ENCODE measurements at regions not wholly inside any gene's neighbourhood (a gene's known extent, or its start where the extent isn't known, plus 50 kb on each side); places are given as distances from the start of the nearest gene placed in this dataset.

DNA sequence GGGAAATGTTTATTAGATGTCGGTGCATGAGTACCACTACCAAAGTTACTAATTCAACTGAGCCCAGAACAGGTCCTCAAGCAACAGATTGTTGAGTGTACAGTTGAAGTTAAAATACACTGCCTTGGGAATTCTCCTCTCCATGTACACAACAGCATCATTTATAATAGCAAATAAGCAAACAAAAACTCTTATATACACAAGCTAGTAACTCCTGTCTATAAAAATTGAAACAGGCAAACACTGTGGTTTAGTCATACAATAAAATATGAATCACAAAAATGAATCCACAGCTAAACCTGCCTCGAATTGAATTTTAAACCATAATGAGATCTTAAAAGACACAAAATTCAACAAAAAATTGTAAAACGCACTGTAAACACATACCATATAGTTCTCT, 681.1 kb downstream of the C12orf50 start:
- Histone ChIP-seq H3K9me3 (replicated peaks; ENCODE audit: control insufficient read depth, insufficient read depth, low read length) (no peaks in the 10 kb centered on the region), H3K4me1 (ENCODE audit: control insufficient read depth, extremely low read depth, insufficient read depth, low read length) (no peaks in the 10 kb centered on the region), H3K9ac (replicated peaks; ENCODE audit: extremely low read depth, insufficient read depth, low read length) (no peak overlapping the region), H3K36me3 (ENCODE audit: control insufficient read depth in 2 of 2, extremely low read depth in 1 of 2, insufficient read depth in 2 of 2, low read length in 2 of 2) (no peaks in the 10 kb centered on the region), H3K9me1 (replicated peaks; ENCODE audit: control insufficient read depth, extremely low read depth, insufficient read depth, low read length) (no peaks in the 10 kb centered on the region), H4K20me1 (replicated peaks; ENCODE audit: control insufficient read depth, extremely low read depth, insufficient read depth, low read length) (no peaks in the 10 kb centered on the region), H3K4me3 (replicated peaks in 1 of 3; ENCODE audit: insufficient read depth in 1 of 3, low read depth in 1 of 3, low read length in 3 of 3) (no peak overlapping the region), H3K79me2 (ENCODE audit: control insufficient read depth, insufficient read depth, low read length) (no peaks in the 10 kb centered on the region), H3K4me2 (ENCODE audit: insufficient read depth, low read length) (no peak overlapping the region), H3K27ac (ENCODE audit: insufficient read depth, low read depth, low read length) (no peak overlapping the region), H3K27me3 (ENCODE audit: control insufficient read depth in 2 of 2, insufficient read depth in 2 of 2, low read length in 2 of 2) (peaks cover 0 to 4% of the 10 kb centered on the region in 2 experiments), H2AFZ (ENCODE audit: low read depth, low read length) (no peak overlapping the region)
- CTCF ChIA-PET, result interaction anchor here (1.4 kb wide), 1 partner anchor 31 kb away, joined by 3 read pairs; no protein-coding TSS in a partner anchor
- POLR2A ChIA-PET, result no interaction called here
- TF ChIP-seq MAX (IDR thresholded peaks at IDR 0.05; ENCODE audit: insufficient read depth, insufficient read length), result no peak
- TF ChIP-seq POLR2A (IDR thresholded peaks at IDR 0.05; ENCODE audit: low read depth, low read length), result no peak
- TF ChIP-seq JUN (IDR thresholded peaks at IDR 0.05; ENCODE audit: borderline replicate concordance, insufficient read depth, insufficient read length, low read depth), result no peak
- TF ChIP-seq CTCF (IDR thresholded peaks at IDR 0.05; ENCODE audit: extremely low read depth in 1 of 2, insufficient read depth in 1 of 2, low read depth in 1 of 2, low read length in 2 of 2), result no peak
- TF ChIP-seq MYC (IDR thresholded peaks at IDR 0.05; ENCODE audit: low read depth, low read length), result no peak
- TF ChIP-seq FOS (IDR thresholded peaks at IDR 0.05; ENCODE audit: borderline replicate concordance, insufficient read depth, low read length), result no peak
- no peak for TF ChIP-seq POLR2AphosphoS5 (IDR thresholded peaks at IDR 0.05; ENCODE audit: insufficient read depth, low read depth, low read length)
- TF ChIP-seq EZH2 (IDR thresholded peaks at IDR 0.05; ENCODE audit: borderline replicate concordance, low read depth, low read length, severe bottlenecking), result no peak
- no peak for TF ChIP-seq GATA2 (IDR thresholded peaks at IDR 0.05; ENCODE audit: insufficient read depth, insufficient read length, low read depth, low read length)
- BruUV-seq (replicated peaks), result no TSS peak
- FAIRE-seq (no peak), DNase-seq (ENCODE audit: low read depth, low spot score) (no peak)
- intact Hi-C loops (cut with micrococcal nuclease) (no loop called here), dilution Hi-C loops (cut with MboI; ENCODE audit: extremely low pct_ligation_motif_present, low sequenced_read_pairs) (no loop called here)

Measured in endothelial cell of umbilical vein (primary cell).